SU-DHL-6 (cell line): ENCODE measurements at regions not wholly inside any gene's neighbourhood (a gene's known extent, or its start where the extent isn't known, plus 50 kb on each side); places are given as distances from the start of the nearest gene placed in this dataset.

ENCODE experiments used
- H2AFZ ChIP-seq: fragments of 200-600 bp; sonication (generic); 2 replicates; pipeline ENCODE4 v1.6.1; 2014; ENCODE audit warnings: low read depth, mild to moderate bottlenecking, moderate library complexity, mixed read lengths, antibody characterized with exemption, low read length; ENCODE audit not compliant: severe bottlenecking
- H3F3A ChIP-seq: fragments of 200-600 bp; shearing (Covaris generic); 2 replicates; pipeline ENCODE4 v1.6.0; 2016; ENCODE audit warnings: antibody characterized with exemption, mild to moderate bottlenecking; ENCODE audit not compliant: insufficient read depth
- H3K27ac ChIP-seq: fragments of 200-600 bp; sonication (generic); 2 replicates; pipeline ENCODE4 v1.5.1; 2016; ENCODE audit warnings: low read depth, mild to moderate bottlenecking, low read length, moderate library complexity, mixed read lengths
- H3K27me3 ChIP-seq: fragments of 200-600 bp; sonication (generic), shearing (Covaris generic); 2 replicates; pipeline ENCODE4 v1.6.0; 2014; ENCODE audit warnings: mild to moderate bottlenecking, low read length
- H3K36me3 ChIP-seq: fragments of 200-600 bp; sonication (generic); 2 replicates; pipeline ENCODE4 v1.6.1; 2014; ENCODE audit warnings: mild to moderate bottlenecking, low read length, mixed read lengths
- H3K4me2 ChIP-seq: fragments of 300-600, 200-600 bp; shearing (Covaris generic), sonication (generic); 2 replicates; pipeline ENCODE4 v1.6.0; 2014; ENCODE audit warnings: low read length, low read depth, mild to moderate bottlenecking; ENCODE audit not compliant: poor library complexity, severe bottlenecking
- H3K4me3 ChIP-seq: fragments of 200-600 bp; sonication (generic); 2 replicates; pipeline ENCODE4 v1.5.1; 2014; ENCODE audit warnings: antibody characterized with exemption, low read length, mild to moderate bottlenecking, mixed read lengths; ENCODE audit not compliant: insufficient read depth, poor library complexity, severe bottlenecking
- H3K79me2 ChIP-seq: fragments of 200-600 bp; sonication (generic); 2 replicates; pipeline ENCODE4 v1.6.1; 2014; ENCODE audit warnings: mild to moderate bottlenecking, low read length, moderate library complexity; ENCODE audit not compliant: insufficient read depth
- H3K9ac ChIP-seq: fragments of 200-600 bp; sonication (generic); 2 replicates; pipeline ENCODE4 v1.7.0; 2014; ENCODE audit warnings: mild to moderate bottlenecking, low read length
- H3K9me2 ChIP-seq: fragments of 200-600 bp; sonication (generic); replicated peaks from 2 replicates; pipeline ENCODE4 v1.6.1; 2014; ENCODE audit warnings: low read length; ENCODE audit not compliant: insufficient read depth
- H3K9me3 ChIP-seq: fragments of 200-600 bp; sonication (generic); 2 replicates; pipeline ENCODE4 v1.6.1; 2014; ENCODE audit warnings: low read length, mixed read lengths; ENCODE audit not compliant: insufficient read depth
- H4K20me1 ChIP-seq: fragments of 200-600 bp; sonication (generic); 2 replicates; pipeline ENCODE4 v1.6.1; 2014; ENCODE audit warnings: low read depth, mild to moderate bottlenecking, antibody characterized with exemption, low read length, moderate library complexity, mixed read lengths
- CTCF ChIP-seq: fragments of 200-600 bp; sonication (generic); IDR thresholded peaks from one replicate; pipeline ENCODE4 v1.5.1; 2017; ENCODE audit warnings: antibody characterized with exemption, mild to moderate bottlenecking, low read length, moderate library complexity; ENCODE audit not compliant: insufficient read depth, poor library complexity, severe bottlenecking
- EZH2phosphoT487 ChIP-seq: fragments of 200-600 bp; sonication (generic), shearing (Covaris generic); conservative IDR thresholded peaks from 2 replicates; pipeline ENCODE4 v1.6.1; 2018; ENCODE audit warnings: mild to moderate bottlenecking, antibody characterized with exemption, low read length, moderate library complexity, mixed read lengths

GRCh38 chr5:34496701-34497469 lies 159.2 kb upstream of the RAI14 start:
- Histone ChIP-seq H3F3A (no peaks in the 10 kb centered on the region), H3K27ac (no peak overlapping the region), H3K4me2 (no peak overlapping the region), H3K79me2 (no peaks in the 10 kb centered on the region), H2AFZ (no peak overlapping the region), H3K9ac (no peak overlapping the region), H3K36me3 (no peaks in the 10 kb centered on the region), H4K20me1 (no peaks in the 10 kb centered on the region), H3K9me2 (no peaks in the 10 kb centered on the region), H3K9me3 (no peaks in the 10 kb centered on the region), H3K4me3 (no peak overlapping the region), H3K27me3 (no peaks in the 10 kb centered on the region)
- no peak for TF ChIP-seq CTCF
- no peak for TF ChIP-seq EZH2phosphoT487

- Histone ChIP-seq H4K20me1 (no peaks in the 10 kb centered on the region), H3K36me3 (no peaks in the 10 kb centered on the region), H3K27me3 (no peaks in the 10 kb centered on the region), H2AFZ (no peak overlapping the region), H3K9me3 (no peaks in the 10 kb centered on the region), H3F3A (no peaks in the 10 kb centered on the region), H3K79me2 (no peaks in the 10 kb centered on the region), H3K4me2 (no peak overlapping the region), H3K9ac (no peak overlapping the region), H3K27ac (no peak overlapping the region), H3K9me2 (no peaks in the 10 kb centered on the region), H3K4me3 (no peak overlapping the region)
- TF ChIP-seq CTCF = no peak
- no peak for TF ChIP-seq EZH2phosphoT487
Measured at GRCh38 chr5:34497470-34497808, 158.7 kb upstream of the RAI14 start.

GRCh38 chr5:34498572-34498971 lies 157.6 kb upstream of the RAI14 start:
- Histone ChIP-seq H3K27me3 (no peaks in the 10 kb centered on the region), H4K20me1 (no peaks in the 10 kb centered on the region), H3F3A (no peaks in the 10 kb centered on the region), H3K9ac (no peak overlapping the region), H3K9me3 (no peaks in the 10 kb centered on the region), H3K36me3 (no peaks in the 10 kb centered on the region), H2AFZ (peak overlapping the region; percentile 41), H3K9me2 (no peaks in the 10 kb centered on the region), H3K79me2 (no peaks in the 10 kb centered on the region), H3K4me2 (no peak overlapping the region), H3K27ac (no peak overlapping the region), H3K4me3 (no peak overlapping the region)
- no peak for TF ChIP-seq CTCF
- no peak for TF ChIP-seq EZH2phosphoT487
